Neural cell (in vitro differentiated cells): ENCODE measurements at regions not wholly inside any gene's neighbourhood (a gene's known extent, or its start where the extent isn't known, plus 50 kb on each side); places are given as distances from the start of the nearest gene placed in this dataset.

ENCODE experiments used
- H2AFZ ChIP-seq: fragments of 200-600, 300-800 bp; sonication (generic), shearing (Covaris generic); 2 replicates; pipeline ENCODE4 v1.6.0; 2014; ENCODE audit warnings: low read depth, mild to moderate bottlenecking, antibody characterized with exemption, low read length, moderate library complexity
- H3F3A ChIP-seq: fragments of 200-600 bp; shearing (Covaris generic); 2 replicates; pipeline ENCODE4 v1.6.1; 2016; ENCODE audit warnings: mild to moderate bottlenecking, moderate library complexity, mixed read lengths, antibody characterized with exemption, low read length; ENCODE audit not compliant: insufficient read depth, poor library complexity, severe bottlenecking
- H3K27ac ChIP-seq: fragments of 200-600, 300-800 bp; sonication (generic), shearing (Covaris generic); 2 replicates; pipeline ENCODE4 v1.5.1; 2014; ENCODE audit warnings: mild to moderate bottlenecking, low read length, moderate library complexity
- H3K27me3 ChIP-seq: fragments of 300-800, 200-600 bp; sonication (generic), shearing (Covaris generic); 2 replicates; pipeline ENCODE4 v1.6.0; 2014; ENCODE audit warnings: mild to moderate bottlenecking, low read depth, low read length, moderate library complexity; ENCODE audit not compliant: insufficient read depth
- H3K36me3 ChIP-seq: fragments of 300-800, 200-600 bp; sonication (generic), shearing (Covaris generic); 2 replicates; pipeline ENCODE4 v1.5.1; 2014; ENCODE audit warnings: mild to moderate bottlenecking, antibody characterized with exemption, low read length, moderate library complexity; ENCODE audit not compliant: insufficient read depth
- H3K4me2 ChIP-seq: fragments of 300-800, 200-600 bp; sonication (generic), shearing (Covaris generic); 2 replicates; pipeline ENCODE4 v1.6.0; 2014; ENCODE audit warnings: mild to moderate bottlenecking, low read length
- H3K4me3 ChIP-seq: fragments of 300-800, 200-600 bp; sonication (generic), shearing (Covaris generic); 2 replicates; pipeline ENCODE4 v1.5.1; 2014; ENCODE audit warnings: mild to moderate bottlenecking, low read length, moderate library complexity
- H3K79me2 ChIP-seq: fragments of 200-600 bp; shearing (Covaris generic); replicated peaks from 2 replicates; pipeline ENCODE4 v1.6.0; 2014; ENCODE audit warnings: mild to moderate bottlenecking, low read length, moderate library complexity; ENCODE audit not compliant: insufficient read depth
- H3K9ac ChIP-seq: fragments of 300-800, 200-600 bp; sonication (generic), shearing (Covaris generic); 2 replicates; pipeline ENCODE4 v1.6.1; 2016; ENCODE audit warnings: mild to moderate bottlenecking, low read length, mixed read lengths
- H3K9me2 ChIP-seq: fragments of 200-600 bp; shearing (Covaris generic); 2 replicates; pipeline ENCODE4 v1.6.1; 2016; ENCODE audit warnings: mild to moderate bottlenecking, low read length, mixed read lengths; ENCODE audit not compliant: insufficient read depth
- H3K9me3 ChIP-seq: fragments of 200-600, 300-800 bp; sonication (generic), shearing (Covaris generic); 2 replicates; pipeline ENCODE4 v1.6.1; 2016; ENCODE audit warnings: mild to moderate bottlenecking, mixed run types, low read length, moderate library complexity, mixed read lengths
- H4K20me1 ChIP-seq: fragments of 200-600 bp; shearing (Covaris generic); 2 replicates; pipeline ENCODE4 v1.6.1; 2016; ENCODE audit warnings: mild to moderate bottlenecking, mixed run types; ENCODE audit not compliant: insufficient read depth
- CTCF ChIP-seq: fragments of 450-650 bp; IDR thresholded peaks from 2 replicates; pipeline ENCODE4 v1.5.1; 2014; ENCODE audit warnings: antibody characterized with exemption, mild to moderate bottlenecking, moderate library complexity; ENCODE audit not compliant: poor library complexity, severe bottlenecking
- EP300 ChIP-seq: fragments of 450-650 bp; conservative IDR thresholded peaks from 2 replicates; pipeline ENCODE4 v1.6.1; 2014; ENCODE audit warnings: antibody characterized with exemption, mild to moderate bottlenecking, moderate library complexity; ENCODE audit not compliant: poor library complexity, severe bottlenecking
- EZH2 ChIP-seq: fragments of 200-600, 300-800 bp; shearing (Covaris generic), sonication (generic); IDR thresholded peaks from 2 replicates; pipeline ENCODE4 v1.6.1; 2014; ENCODE audit warnings: antibody characterized with exemption, low read length, borderline replicate concordance, mild to moderate bottlenecking; ENCODE audit not compliant: insufficient read depth, poor library complexity, severe bottlenecking
- MXI1 ChIP-seq: fragments of 450-650 bp; conservative IDR thresholded peaks from 2 replicates; pipeline ENCODE4 v1.6.1; 2014; ENCODE audit warnings: antibody characterized with exemption, mild to moderate bottlenecking; ENCODE audit not compliant: poor library complexity, severe bottlenecking
- POLR2AphosphoS5 ChIP-seq: IDR thresholded peaks from 2 replicates; pipeline ENCODE4 v1.6.1; 2012
- RAD21 ChIP-seq: fragments of 450-650 bp; conservative IDR thresholded peaks from 2 replicates; pipeline ENCODE4 v1.6.1; 2014; ENCODE audit warnings: antibody characterized with exemption, mild to moderate bottlenecking, moderate library complexity
- REST ChIP-seq: IDR thresholded peaks from 2 replicates; pipeline ENCODE4 v1.6.1; 2012; ENCODE audit warnings: borderline replicate concordance
- SMC3 ChIP-seq: fragments of 450-650 bp; conservative IDR thresholded peaks from 2 replicates; pipeline ENCODE4 v1.6.1; 2014; ENCODE audit warnings: antibody characterized with exemption, mild to moderate bottlenecking, moderate library complexity; ENCODE audit not compliant: poor library complexity
- TAF1 ChIP-seq: IDR thresholded peaks from 2 replicates; pipeline ENCODE4 v1.6.1; 2012; ENCODE audit warnings: low read depth

GRCh38 chr6:147058786-147059385 is 145.3 kb upstream of the STXBP5 start:
- Histone ChIP-seq H3K4me2 (no peak overlapping the region), H3K27me3 (no peaks in the 10 kb centered on the region), H3K27ac (no peak overlapping the region), H3K9ac (no peak overlapping the region), H2AFZ (no peak overlapping the region), H3K79me2 (no peaks in the 10 kb centered on the region), H3K9me3 (no peaks in the 10 kb centered on the region), H4K20me1 (no peaks in the 10 kb centered on the region), H3K9me2 (no peaks in the 10 kb centered on the region), H3K36me3 (no peaks in the 10 kb centered on the region), H3K4me3 (no peak overlapping the region), H3F3A (no peaks in the 10 kb centered on the region)
- TF ChIP-seq RAD21 (no peak), REST (no peak), EP300 (no peak), TAF1 (no peak)

- no peaks in the 10 kb centered on the region for H3K27me3 ChIP-seq
- peak overlapping the region; percentile 81 for H3K27ac ChIP-seq
- no peaks in the 10 kb centered on the region for H3K9me3 ChIP-seq
- peak overlapping the region; percentile 41 for H3K4me2 ChIP-seq
- no peaks in the 10 kb centered on the region for H4K20me1 ChIP-seq
- H3K9ac ChIP-seq, result peak overlapping the region; percentile 30
- H3F3A ChIP-seq, result no peaks in the 10 kb centered on the region
- no peak for TF ChIP-seq MXI1
- TF ChIP-seq RAD21, result no peak
- no peak for TF ChIP-seq REST
- no peaks in the 10 kb centered on the region for H3K9me2 ChIP-seq
- no peaks in the 10 kb centered on the region for H3K79me2 ChIP-seq
- no peaks in the 10 kb centered on the region for H3K36me3 ChIP-seq
- no peak overlapping the region for H2AFZ ChIP-seq
- peak overlapping the region; percentile 34 for H3K4me3 ChIP-seq
Observed at GRCh38 chr6:147060636-147061035, 143.6 kb upstream of the STXBP5 start.

GRCh38 chr6:147061252-147061651 is 143.0 kb upstream of the STXBP5 start:
- no peaks in the 10 kb centered on the region for H3F3A ChIP-seq
- peak overlapping the region; percentile 30 for H3K9ac ChIP-seq
- no peak for TF ChIP-seq CTCF
- TF ChIP-seq REST, result peak; percentile 67
- TF ChIP-seq RAD21, result no peak
- TF ChIP-seq SMC3, result no peak
- peak; percentile 64 for TF ChIP-seq POLR2AphosphoS5
- no peak for TF ChIP-seq MXI1
- TF ChIP-seq TAF1, result no peak
- no peak for TF ChIP-seq EZH2
- TF ChIP-seq EP300, result peak; percentile 76
- no peaks in the 10 kb centered on the region for H3K36me3 ChIP-seq
- no peaks in the 10 kb centered on the region for H3K9me2 ChIP-seq
- H4K20me1 ChIP-seq, result no peaks in the 10 kb centered on the region
- H3K27ac ChIP-seq, result peak overlapping the region; percentile 81
- H3K27me3 ChIP-seq, result no peaks in the 10 kb centered on the region
- no peaks in the 10 kb centered on the region for H3K79me2 ChIP-seq
- no peaks in the 10 kb centered on the region for H3K9me3 ChIP-seq
- no peak overlapping the region for H2AFZ ChIP-seq
- peak overlapping the region; percentile 34 for H3K4me3 ChIP-seq
- H3K4me2 ChIP-seq, result peak overlapping the region; percentile 41
